HEK293T (cell line): ENCODE measurements at regions not wholly inside any gene's neighbourhood (a gene's known extent, or its start where the extent isn't known, plus 50 kb on each side); places are given as distances from the start of the nearest gene placed in this dataset.

ENCODE experiments used
- CTCF ChIA-PET: fragments of 350-600 bp; formaldehyde crosslinking; extraction: SDS; loops from one replicate; lab custom pipeline; 2021; ENCODE audit warnings: antibody characterized with exemption, inconsistent platforms; lab: Yijun Ruan, JAX
- POLR2A ChIA-PET: fragments of 350-600 bp; formaldehyde crosslinking; extraction: SDS; loops from one replicate; lab custom pipeline; 2020; ENCODE audit warnings: antibody characterized with exemption, inconsistent platforms; lab: Yijun Ruan, JAX
- DNase-seq: peaks from one replicate; pipeline ENCODE4 v3.0.0; 2012; ENCODE audit warnings: mixed read lengths; ENCODE audit errors: extremely low spot score
- ARNT ChIP-seq: fragments of 450-650 bp; IDR thresholded peaks from 2 replicates; pipeline ENCODE4 v1.6.1; 2017; ENCODE audit warnings: mild to moderate bottlenecking
- BHLHE40 ChIP-seq: fragments of 450-650 bp; IDR thresholded peaks from 2 replicates; pipeline ENCODE4 v1.6.1; 2016; ENCODE audit warnings: mild to moderate bottlenecking, moderate library complexity, borderline replicate concordance
- CTBP1 ChIP-seq: fragments of 450-650 bp; IDR thresholded peaks from 2 replicates; pipeline ENCODE4 v1.6.1; 2016; ENCODE audit warnings: borderline replicate concordance
- ELF4 ChIP-seq: fragments of 450-650 bp; IDR thresholded peaks from 2 replicates; pipeline ENCODE4 v1.6.1; 2017; ENCODE audit warnings: antibody characterized with exemption
- FOXA1 ChIP-seq: fragments of 450-650 bp; IDR thresholded peaks from 2 replicates; pipeline ENCODE4 v1.6.1; 2016; ENCODE audit warnings: mild to moderate bottlenecking
- FOXK2 ChIP-seq: fragments of 450-650 bp; IDR thresholded peaks from 2 replicates; pipeline ENCODE4 v1.6.1; 2016; ENCODE audit warnings: mild to moderate bottlenecking
- FOXM1 ChIP-seq: fragments of 450-650 bp; IDR thresholded peaks from 2 replicates; pipeline ENCODE4 v1.6.1; 2017; ENCODE audit warnings: mild to moderate bottlenecking, borderline replicate concordance
- HDGF ChIP-seq: fragments of 450-650 bp; IDR thresholded peaks from 2 replicates; pipeline ENCODE4 v1.6.1; 2017; ENCODE audit warnings: antibody characterized with exemption, borderline replicate concordance
- L3MBTL2 ChIP-seq: fragments of 450-650 bp; conservative IDR thresholded peaks from 2 replicates; pipeline ENCODE4 v1.6.1; 2016; ENCODE audit warnings: mild to moderate bottlenecking
- LEF1 ChIP-seq: fragments of 450-650 bp; IDR thresholded peaks from 2 replicates; pipeline ENCODE4 v1.6.1; 2017; ENCODE audit warnings: mild to moderate bottlenecking, borderline replicate concordance
- NFRKB ChIP-seq: fragments of 450-650 bp; IDR thresholded peaks from 2 replicates; pipeline ENCODE4 v1.6.1; 2016; ENCODE audit warnings: mild to moderate bottlenecking, moderate library complexity
- SP1 ChIP-seq: fragments of 450-650 bp; IDR thresholded peaks from 2 replicates; pipeline ENCODE4 v1.6.1; 2017
- SUZ12 ChIP-seq: fragments of 450-650 bp; IDR thresholded peaks from 2 replicates; pipeline ENCODE4 v1.6.1; 2016; ENCODE audit warnings: mild to moderate bottlenecking
- TARDBP ChIP-seq: fragments of 450-650 bp; IDR thresholded peaks from 2 replicates; pipeline ENCODE4 v1.6.1; 2016
- ZNF384 ChIP-seq: fragments of 450-650 bp; IDR thresholded peaks from 2 replicates; pipeline ENCODE4 v1.6.1; 2016
- TF ChIP-seq, protein P1 (sequence below): fragments of 450-650 bp; IDR thresholded peaks from 2 replicates; pipeline ENCODE4 v1.6.1; 2016

DNA sequence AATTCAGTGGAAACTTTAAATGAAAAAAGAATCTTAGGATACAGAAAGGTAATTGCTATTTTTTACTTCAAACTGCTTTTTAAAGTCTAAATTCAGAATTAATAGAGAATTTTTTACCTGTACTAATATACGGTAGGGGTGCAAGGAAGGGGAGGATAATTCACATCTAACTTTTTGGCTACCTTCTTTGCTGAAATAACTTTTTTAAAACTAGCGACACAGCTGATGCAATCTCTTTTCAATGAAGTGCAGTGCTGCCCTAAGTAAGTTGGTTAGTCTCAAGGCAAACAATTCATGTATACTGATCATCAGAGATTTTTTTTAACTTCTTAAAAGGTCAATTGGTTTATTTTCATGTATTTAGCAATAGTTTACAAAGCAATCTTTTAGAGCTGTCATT, 119.8 kb downstream of the NEDD1 start:
- ChIA-PET CTCF (interaction anchor here (0.5 kb wide), 1 partner anchor 1342 kb away, joined by 3 read pairs; no protein-coding TSS in a partner anchor), POLR2A (no interaction called here)
- TF ChIP-seq FOXK2 (no peak), FOXM1 (no peak), ZNF384 (no peak), L3MBTL2 (no peak), CTBP1 (no peak), SP1 (no peak), HDGF (no peak), ELF4 (no peak), ARNT (no peak), NFRKB (no peak), LEF1 (no peak), SUZ12 (no peak), BHLHE40 (no peak), FOXA1 (no peak), TARDBP (no peak)
- TF ChIP-seq, protein P1, sequence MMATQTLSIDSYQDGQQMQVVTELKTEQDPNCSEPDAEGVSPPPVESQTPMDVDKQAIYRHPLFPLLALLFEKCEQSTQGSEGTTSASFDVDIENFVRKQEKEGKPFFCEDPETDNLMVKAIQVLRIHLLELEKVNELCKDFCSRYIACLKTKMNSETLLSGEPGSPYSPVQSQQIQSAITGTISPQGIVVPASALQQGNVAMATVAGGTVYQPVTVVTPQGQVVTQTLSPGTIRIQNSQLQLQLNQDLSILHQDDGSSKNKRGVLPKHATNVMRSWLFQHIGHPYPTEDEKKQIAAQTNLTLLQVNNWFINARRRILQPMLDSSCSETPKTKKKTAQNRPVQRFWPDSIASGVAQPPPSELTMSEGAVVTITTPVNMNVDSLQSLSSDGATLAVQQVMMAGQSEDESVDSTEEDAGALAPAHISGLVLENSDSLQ = no peak
- DNase-seq = no peak

DNA sequence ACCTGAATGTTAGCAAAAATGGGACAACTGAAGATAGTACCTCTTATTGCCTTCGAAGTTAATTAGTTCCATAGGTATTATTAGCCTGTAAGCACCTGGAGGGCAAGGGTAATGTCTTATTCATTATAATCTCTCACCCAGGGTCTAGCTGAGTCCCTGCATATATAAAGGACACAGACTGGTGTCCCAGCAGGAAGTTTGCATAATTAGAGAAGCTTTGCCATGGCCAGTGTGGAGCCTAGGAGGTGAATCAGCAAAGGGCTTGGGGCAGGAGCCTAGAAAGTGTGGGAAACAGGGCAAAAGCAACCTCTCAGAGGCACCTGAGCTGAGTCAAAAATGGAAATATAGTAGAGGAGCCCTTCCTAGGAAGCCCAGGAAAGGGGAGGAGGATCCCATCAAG, 120.4 kb downstream of the NEDD1 start:
- ChIA-PET CTCF (interaction anchor here (0.5 kb wide), 1 partner anchor 1341 kb away, joined by 3 read pairs; no protein-coding TSS in a partner anchor), POLR2A (no interaction called here)
- no peak for DNase-seq
- TF ChIP-seq BHLHE40 (no peak), NFRKB (no peak), HDGF (no peak), TARDBP (no peak), L3MBTL2 (no peak), FOXK2 (no peak), SUZ12 (no peak), LEF1 (no peak), SP1 (no peak)
- TF ChIP-seq, protein P1 = no peak

DNA sequence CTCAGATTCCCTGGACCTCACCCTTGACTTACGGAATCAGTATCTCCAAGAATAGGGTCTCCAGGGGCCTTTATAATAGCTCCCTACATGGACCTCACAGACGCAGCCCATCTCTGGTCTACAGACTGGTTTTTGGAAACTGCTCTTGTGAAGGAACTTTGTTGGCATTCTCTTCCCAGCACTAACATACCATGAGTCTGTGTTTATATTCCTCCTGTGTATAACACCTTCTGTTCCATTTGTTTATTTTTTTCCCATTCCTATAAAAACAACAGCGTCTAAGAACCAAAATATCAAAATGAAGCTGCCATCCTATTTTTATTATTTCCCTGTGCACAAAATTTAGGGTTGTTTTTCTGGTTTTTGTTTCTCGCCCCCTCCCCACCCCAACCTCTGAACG, 131.1 kb downstream of the NEDD1 start:
- ChIA-PET POLR2A (no interaction called here), CTCF (no interaction called here)
- TF ChIP-seq L3MBTL2 (no peak), ELF4 (no peak), FOXA1 (no peak), ZNF384 (no peak), NFRKB (no peak), HDGF (no peak)
- TF ChIP-seq, protein P1 = no peak
- DNase-seq = no peak

DNA sequence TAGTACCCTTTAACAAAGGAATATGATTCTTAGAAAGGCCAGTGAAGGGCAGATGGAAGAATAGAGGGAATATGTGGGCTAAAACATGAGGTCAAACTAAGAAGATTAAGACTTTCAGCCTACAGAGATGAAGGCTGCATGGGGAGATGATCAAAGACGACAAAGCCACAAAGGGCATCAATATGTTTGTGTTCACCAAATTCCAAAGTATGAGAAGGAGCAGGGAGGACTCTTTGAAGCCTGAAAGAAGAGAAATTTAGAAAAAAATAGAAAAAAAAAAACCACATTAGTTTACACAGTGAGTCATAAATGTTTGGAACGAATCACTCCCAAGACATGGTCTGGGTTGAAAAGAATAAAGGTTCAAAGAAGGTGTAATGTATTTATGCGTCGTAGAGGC, 131.8 kb downstream of the NEDD1 start:
- POLR2A ChIA-PET = no interaction called here
- CTCF ChIA-PET = no interaction called here
- no peak for DNase-seq
- no peak for TF ChIP-seq FOXM1
- TF ChIP-seq BHLHE40 = no peak
- TF ChIP-seq ARNT = no peak
- no peak for TF ChIP-seq CTBP1
- TF ChIP-seq ZNF384 = no peak
- no peak for TF ChIP-seq ELF4
- TF ChIP-seq FOXA1 = no peak
- no peak for TF ChIP-seq LEF1
- no peak for TF ChIP-seq L3MBTL2

DNA sequence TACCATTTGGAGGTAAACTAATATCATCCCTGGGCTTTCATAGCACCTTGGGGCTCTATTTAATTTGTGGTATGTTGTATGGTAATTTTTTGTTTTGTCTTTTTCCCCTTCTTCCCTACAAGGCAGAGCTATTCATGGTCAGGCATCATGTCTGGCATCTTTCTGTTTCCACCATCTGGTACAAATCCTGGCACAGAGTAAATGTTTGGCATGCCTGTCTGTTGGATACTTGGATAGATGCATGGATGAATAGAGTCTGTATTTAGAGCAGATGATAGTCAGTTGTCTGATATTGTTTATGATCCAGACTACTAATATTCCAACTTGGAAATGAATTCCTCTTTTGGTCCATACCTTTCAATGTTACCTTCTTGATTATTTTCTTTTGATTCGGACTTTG, 139.8 kb downstream of the NEDD1 start:
- DNase-seq = no peak
- CTCF ChIA-PET = no interaction called here
- POLR2A ChIA-PET = no interaction called here
- TF ChIP-seq HDGF = no peak
- TF ChIP-seq SP1 = no peak

DNA sequence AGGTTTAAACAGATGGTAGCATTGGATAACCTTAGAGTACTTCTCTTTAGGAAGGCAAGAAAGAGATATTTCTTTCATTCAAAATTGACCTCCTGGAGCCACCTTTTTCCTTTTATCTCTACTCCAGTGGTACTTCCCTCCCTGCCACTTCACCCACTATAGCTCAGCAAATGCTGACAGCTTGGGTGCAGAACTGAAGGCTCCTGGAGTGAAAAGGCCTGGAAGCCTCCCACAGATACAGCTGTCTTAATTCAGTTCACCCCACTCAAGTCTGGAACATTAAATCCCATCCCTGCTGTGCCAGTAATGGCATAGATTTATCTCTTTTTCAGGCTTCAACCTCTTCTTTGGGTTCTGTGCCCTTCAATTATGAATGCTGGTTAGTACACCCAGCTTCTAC, 140.3 kb downstream of the NEDD1 start:
- no peak for DNase-seq
- ChIA-PET CTCF (no interaction called here), POLR2A (no interaction called here)
- TF ChIP-seq L3MBTL2 = no peak
- TF ChIP-seq SUZ12 = no peak
- TF ChIP-seq NFRKB = no peak
- TF ChIP-seq TARDBP = no peak
- no peak for TF ChIP-seq FOXA1
- TF ChIP-seq ELF4 = no peak
- TF ChIP-seq SP1 = no peak
- TF ChIP-seq ARNT = no peak
- no peak for TF ChIP-seq FOXK2
- no peak for TF ChIP-seq ZNF384
- TF ChIP-seq LEF1 = no peak
- no peak for TF ChIP-seq FOXM1
- no peak for TF ChIP-seq HDGF
- TF ChIP-seq CTBP1 = no peak

DNA sequence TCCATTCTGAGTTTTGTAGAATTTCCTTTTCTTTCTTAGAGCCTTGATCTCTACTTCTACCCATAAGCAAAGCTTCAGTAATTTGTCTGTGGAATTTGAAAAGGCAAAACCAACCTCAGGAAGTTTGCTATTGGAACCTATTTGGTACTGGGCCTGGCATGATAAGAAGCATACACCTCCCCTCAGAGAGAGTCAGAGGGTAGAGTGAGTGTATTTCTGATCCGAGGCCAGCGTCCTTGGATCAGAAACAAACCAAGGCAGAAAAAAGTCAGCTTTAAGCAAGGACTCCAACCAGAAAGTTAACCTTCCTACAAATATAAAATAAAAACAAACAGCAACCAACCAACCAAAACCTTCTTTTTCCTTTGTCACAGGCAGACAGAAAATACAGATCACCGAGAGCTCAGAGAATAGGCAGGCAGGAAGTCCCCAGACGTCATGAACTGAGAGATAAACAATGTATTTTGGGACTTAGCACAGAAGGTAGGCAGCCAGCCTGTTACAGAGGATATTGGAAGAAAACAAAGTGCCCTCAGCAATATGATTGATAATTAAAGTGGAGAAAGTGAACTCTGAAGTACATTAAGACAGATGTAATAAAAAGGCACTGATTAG, 141.5 kb downstream of the NEDD1 start:
- TF ChIP-seq SP1 (no peak), BHLHE40 (no peak), L3MBTL2 (no peak), TARDBP (no peak), HDGF (no peak), ZNF384 (no peak), CTBP1 (no peak), ELF4 (no peak), LEF1 (no peak), FOXM1 (no peak), ARNT (no peak), FOXK2 (no peak), NFRKB (no peak)
- TF ChIP-seq, protein P1 = no peak
- ChIA-PET CTCF (no interaction called here), POLR2A (no interaction called here)
- no peak for DNase-seq
